Astrocyte (in vitro differentiated cells and primary cell): ENCODE measurements at regions not wholly inside any gene's neighbourhood (a gene's known extent, or its start where the extent isn't known, plus 50 kb on each side); places are given as distances from the start of the nearest gene placed in this dataset. TPM values are rescaled to one million over a fixed set of nuclear protein-coding genes. Genes with fewer than 3 reads are reported as not detected.

Experiments
- DNase-seq: peaks from one replicate; pipeline ENCODE4 v3.0.0-alpha.2; 2010; ENCODE audit warnings: low read depth
- FAIRE-seq: peaks from 2 replicates; lab custom pipeline; 2011; peaks lifted over from hg19 to GRCh38; lab: Jason Lieb, UNC
- H2AFZ ChIP-seq: 2 replicates; pipeline ENCODE4 v1.6.0; 2012; ENCODE audit warnings: low read depth, low read length, inconsistent platforms
- H3K27ac ChIP-seq: 2 replicates; pipeline ENCODE4 v1.5.1; 2011; ENCODE audit warnings: low read depth, low read length, inconsistent platforms
- H3K27me3 ChIP-seq: 2 replicates; pipeline ENCODE4 v1.6.0; 2011; ENCODE audit warnings: low read length, inconsistent platforms; ENCODE audit not compliant: insufficient read depth
- H3K36me3 ChIP-seq: 2 replicates; pipeline ENCODE4 v1.5.1; 2011; ENCODE audit warnings: low read length, inconsistent platforms; ENCODE audit not compliant: insufficient read depth
- H3K4me1 ChIP-seq: 2 replicates; pipeline ENCODE4 v1.5.1; 2011; ENCODE audit warnings: low read length, inconsistent platforms; ENCODE audit not compliant: insufficient read depth
- H3K4me2 ChIP-seq: 2 replicates; pipeline ENCODE4 v1.6.0; 2012; ENCODE audit warnings: low read length, inconsistent platforms
- H3K4me3 ChIP-seq: 2 replicates; pipeline ENCODE4 v1.5.1; 2011; ENCODE audit warnings: low read depth, mild to moderate bottlenecking, low read length, inconsistent platforms; ENCODE audit not compliant: insufficient read depth
- H3K79me2 ChIP-seq: 2 replicates; pipeline ENCODE4 v1.6.0; 2012; ENCODE audit warnings: mild to moderate bottlenecking, low read length, inconsistent platforms; ENCODE audit not compliant: insufficient read depth
- H3K9ac ChIP-seq: 2 replicates; pipeline ENCODE4 v1.6.0; 2012; ENCODE audit warnings: mild to moderate bottlenecking, low read length, inconsistent platforms
- H3K9me3 ChIP-seq: 2 replicates; pipeline ENCODE4 v1.5.1; 2012; ENCODE audit warnings: low read depth, mild to moderate bottlenecking, low read length, inconsistent platforms; ENCODE audit not compliant: insufficient read depth
- H4K20me1 ChIP-seq: 2 replicates; pipeline ENCODE4 v1.6.0; 2012; ENCODE audit warnings: low read length, inconsistent platforms; ENCODE audit not compliant: insufficient read depth
- H3K27ac Mint-ChIP-seq: one replicate; pipeline ENCODE4 v1.8.0; 2021; ENCODE audit warnings: mild to moderate bottlenecking, mixed read lengths; ENCODE audit not compliant: unreplicated experiment
- H3K27me3 Mint-ChIP-seq: one replicate; pipeline ENCODE4 v1.8.0; 2021; ENCODE audit warnings: low read depth, mixed read lengths; ENCODE audit not compliant: unreplicated experiment
- H3K36me3 Mint-ChIP-seq: one replicate; pipeline ENCODE4 v1.8.0; 2021; ENCODE audit warnings: low read depth, mixed read lengths; ENCODE audit not compliant: unreplicated experiment
- H3K4me1 Mint-ChIP-seq: one replicate; pipeline ENCODE4 v1.8.0; 2021; ENCODE audit warnings: low read depth, mixed read lengths; ENCODE audit not compliant: unreplicated experiment
- H3K4me3 Mint-ChIP-seq: one replicate; pipeline ENCODE4 v1.8.0; 2021; ENCODE audit warnings: mild to moderate bottlenecking, moderate library complexity, mixed read lengths; ENCODE audit not compliant: unreplicated experiment
- H3K9me3 Mint-ChIP-seq: one replicate; pipeline ENCODE4 v1.8.0; 2021; ENCODE audit warnings: mild to moderate bottlenecking, mixed read lengths; ENCODE audit not compliant: unreplicated experiment
- EZH2 ChIP-seq: IDR thresholded peaks from 2 replicates; pipeline ENCODE4 v1.6.1; 2012; ENCODE audit warnings: mild to moderate bottlenecking, low read length, inconsistent platforms; ENCODE audit not compliant: insufficient read depth
- microRNA-seq: library from miRNA; unstranded; fragments of <30 nt; microRNA quantifications from one replicate; pipeline ENCODE4 v1.2.0, GENCODE V29; 2020
- TF ChIP-seq, protein P1 (sequence below): IDR thresholded peaks from 2 replicates; pipeline ENCODE4 v1.5.1; 2011; ENCODE audit warnings: low read depth, mild to moderate bottlenecking, inconsistent platforms, low read length, moderate library complexity; ENCODE audit not compliant: insufficient read depth

DNA sequence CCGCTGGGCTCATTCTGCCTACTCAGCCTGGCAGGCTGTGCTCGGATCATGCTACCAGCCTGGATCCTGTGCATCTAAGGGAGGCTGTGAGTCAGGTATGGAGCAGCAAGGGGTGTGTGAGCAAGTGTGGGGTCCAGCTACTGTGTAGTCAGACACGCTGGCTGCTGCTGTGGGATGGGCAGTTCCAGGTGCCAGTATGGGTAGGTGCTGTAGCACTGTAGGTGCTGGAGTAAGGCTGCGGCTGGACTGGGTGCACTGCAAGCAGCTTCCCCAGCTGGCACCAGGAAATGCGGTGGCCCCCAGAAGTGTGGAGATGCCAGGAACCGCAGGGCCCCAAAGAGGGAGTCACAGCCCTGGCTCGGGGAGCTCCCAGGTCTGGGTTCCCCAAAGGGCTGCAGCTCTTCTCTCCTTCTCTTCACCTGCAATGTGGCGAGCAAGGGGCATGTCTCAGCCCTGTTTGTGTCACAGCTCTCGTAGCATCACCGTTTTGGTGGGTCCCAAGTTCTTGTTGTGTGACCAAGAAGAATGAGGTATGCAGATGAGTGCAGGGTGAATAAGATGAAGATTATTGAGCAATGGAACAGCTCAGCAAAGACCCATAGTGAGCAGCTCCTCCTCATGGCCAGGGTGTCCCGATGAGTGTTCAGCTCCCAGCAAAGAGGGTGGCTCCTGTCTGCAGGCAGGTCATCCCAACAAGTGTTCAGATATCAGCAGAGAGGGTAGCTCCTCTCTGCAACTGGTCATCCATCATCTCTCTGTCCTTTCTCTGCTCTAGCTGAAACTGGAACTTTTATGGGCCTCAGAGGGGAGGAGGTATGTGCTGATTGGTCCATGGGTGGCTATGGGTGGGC lies 462.9 kb downstream of the TBC1D22A start:
- H3K79me2 ChIP-seq: no peaks in the 10 kb centered on the region
- no peak for FAIRE-seq

More for the DNA sequence above, 462.9 kb downstream of the TBC1D22A start:
- Histone ChIP-seq H3K9me3 (peaks cover 3% of the 10 kb centered on the region), H3K27me3 (no peaks in the 10 kb centered on the region), H3K27ac (no peak overlapping the region), H3K4me1 (no peaks in the 10 kb centered on the region), H3K9ac (no peak overlapping the region), H3K4me3 (no peak overlapping the region), H3K36me3 (no peaks in the 10 kb centered on the region), H3K4me2 (no peak overlapping the region), H4K20me1 (no peaks in the 10 kb centered on the region), H2AFZ (no peak overlapping the region)
- Mint-ChIP-seq H3K4me1 (no peaks in the 10 kb centered on the region), H3K36me3 (no peaks in the 10 kb centered on the region), H3K4me3 (no peak overlapping the region), H3K27me3 (no peaks in the 10 kb centered on the region), H3K9me3 (peaks cover 11% of the 10 kb centered on the region), H3K27ac (no peak overlapping the region)
- TF ChIP-seq, protein P1, sequence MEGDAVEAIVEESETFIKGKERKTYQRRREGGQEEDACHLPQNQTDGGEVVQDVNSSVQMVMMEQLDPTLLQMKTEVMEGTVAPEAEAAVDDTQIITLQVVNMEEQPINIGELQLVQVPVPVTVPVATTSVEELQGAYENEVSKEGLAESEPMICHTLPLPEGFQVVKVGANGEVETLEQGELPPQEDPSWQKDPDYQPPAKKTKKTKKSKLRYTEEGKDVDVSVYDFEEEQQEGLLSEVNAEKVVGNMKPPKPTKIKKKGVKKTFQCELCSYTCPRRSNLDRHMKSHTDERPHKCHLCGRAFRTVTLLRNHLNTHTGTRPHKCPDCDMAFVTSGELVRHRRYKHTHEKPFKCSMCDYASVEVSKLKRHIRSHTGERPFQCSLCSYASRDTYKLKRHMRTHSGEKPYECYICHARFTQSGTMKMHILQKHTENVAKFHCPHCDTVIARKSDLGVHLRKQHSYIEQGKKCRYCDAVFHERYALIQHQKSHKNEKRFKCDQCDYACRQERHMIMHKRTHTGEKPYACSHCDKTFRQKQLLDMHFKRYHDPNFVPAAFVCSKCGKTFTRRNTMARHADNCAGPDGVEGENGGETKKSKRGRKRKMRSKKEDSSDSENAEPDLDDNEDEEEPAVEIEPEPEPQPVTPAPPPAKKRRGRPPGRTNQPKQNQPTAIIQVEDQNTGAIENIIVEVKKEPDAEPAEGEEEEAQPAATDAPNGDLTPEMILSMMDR: no peak
- no peak for TF ChIP-seq EZH2
- no peak for DNase-seq

Small RNAs in the stretch of these regions (microRNA-seq; reads per million reads assigned to microRNA genes)
- gene MIR3201: not detected
- not detected for gene MIR3667
- not detected for gene MIR4535
